ENCODE measurements at regions not wholly inside any gene's neighbourhood (a gene's known extent, or its start where the extent isn't known, plus 50 kb on each side); places are given as distances from the start of the nearest gene placed in this dataset.

GRCh38 chr18:34648269-34648985, 61.7 kb upstream of the DTNA start:
- TF ChIP-seq ZNF274 (IDR thresholded peaks at IDR 0.05; ENCODE audit: low read depth, low read length): no peak
- no peak for TF ChIP-seq YY1 (IDR thresholded peaks at IDR 0.05; ENCODE audit: insufficient read depth, insufficient read length)
- TF ChIP-seq SUZ12 (IDR thresholded peaks at IDR 0.05; ENCODE audit: extremely low read depth, insufficient read depth, insufficient read length): no peak
